Natural killer cell (primary cell): ENCODE measurements at regions not wholly inside any gene's neighbourhood (a gene's known extent, or its start where the extent isn't known, plus 50 kb on each side); places are given as distances from the start of the nearest gene placed in this dataset.

Experiments used
- ATAC-seq, 3 donors: fragments of 150-1000 bp in 2 of 3; fragments of 200-7000 bp in 1 of 3; cut with Tn5 transposase; 1 replicate in 1 of 3; 2 replicates in 2 of 3; pipeline ENCODE4 v1.10.0; 2021; ENCODE audit warnings: mild to moderate bottlenecking in 2 of 3, moderate library complexity in 2 of 3
- DNase-seq, 2 donors: peaks; one replicate each; pipeline versions ENCODE4 v3.0.0 to v3.0.0-alpha.2; 2013 to 2021; ENCODE audit warnings: mixed read lengths in 1 of 2
- H3K27ac ChIP-seq: one replicate; pipeline ENCODE4 v1.5.1; 2013; ENCODE audit warnings: mild to moderate bottlenecking, low read length
- H3K27me3 ChIP-seq: one replicate; pipeline ENCODE4 v1.6.1; 2013; ENCODE audit warnings: low read length; ENCODE audit not compliant: control insufficient read depth, insufficient read depth
- H3K36me3 ChIP-seq: one replicate; pipeline ENCODE4 v1.6.1; 2013; ENCODE audit warnings: low read length; ENCODE audit not compliant: control insufficient read depth, insufficient read depth
- H3K4me1 ChIP-seq: one replicate; pipeline ENCODE4 v1.6.1; 2013; ENCODE audit warnings: low read length; ENCODE audit not compliant: control insufficient read depth, insufficient read depth
- H3K4me3 ChIP-seq: one replicate; pipeline ENCODE4 v1.5.1; 2013; ENCODE audit warnings: low read length
- H3K9me3 ChIP-seq: one replicate; pipeline ENCODE4 v1.6.1; 2013; ENCODE audit warnings: low read length; ENCODE audit not compliant: control insufficient read depth, insufficient read depth
- H3K27ac Mint-ChIP-seq, 2 donors: one replicate each; pipeline ENCODE4 v1.8.0; 2022; ENCODE audit warnings: mild to moderate bottlenecking in 2 of 2, mixed read lengths in 2 of 2, moderate library complexity in 1 of 2
- H3K27me3 Mint-ChIP-seq, 2 donors: one replicate each; pipeline ENCODE4 v1.8.0; 2022; ENCODE audit warnings: low read depth in 2 of 2, mixed read lengths in 2 of 2
- H3K36me3 Mint-ChIP-seq: one replicate; pipeline ENCODE4 v1.8.0; 2022; ENCODE audit warnings: mixed read lengths
- H3K4me1 Mint-ChIP-seq, 2 donors: one replicate each; pipeline ENCODE4 v1.8.0; 2022; ENCODE audit warnings: mixed read lengths in 2 of 2
- H3K4me3 Mint-ChIP-seq: one replicate; pipeline ENCODE4 v1.8.0; 2022; ENCODE audit warnings: mild to moderate bottlenecking, moderate library complexity, mixed read lengths
- H3K9me3 Mint-ChIP-seq, 2 donors: one replicate each; pipeline ENCODE4 v1.8.0; 2022; ENCODE audit warnings: mixed read lengths in 2 of 2
- WGBS: methylation state at CpG from one replicate; pipeline ENCODE4 v1.1.7; 2013; ENCODE audit warnings: missing lambda C conversion rate; ENCODE audit not compliant: insufficient coverage; 5-methylcytosine and 5-hydroxymethylcytosine counted together
- intact Hi-C: fragments of 100-400 bp; cut with micrococcal nuclease; formaldehyde crosslinking; loops from one replicate; pipeline ENCODE4 v1.14.2; 2022
- TF ChIP-seq, protein P1 (sequence below): fragments of 200-600 bp; IDR thresholded peaks from one replicate; pipeline ENCODE4 v1.8.0; 2022; ENCODE audit warnings: antibody characterized with exemption

DNA sequence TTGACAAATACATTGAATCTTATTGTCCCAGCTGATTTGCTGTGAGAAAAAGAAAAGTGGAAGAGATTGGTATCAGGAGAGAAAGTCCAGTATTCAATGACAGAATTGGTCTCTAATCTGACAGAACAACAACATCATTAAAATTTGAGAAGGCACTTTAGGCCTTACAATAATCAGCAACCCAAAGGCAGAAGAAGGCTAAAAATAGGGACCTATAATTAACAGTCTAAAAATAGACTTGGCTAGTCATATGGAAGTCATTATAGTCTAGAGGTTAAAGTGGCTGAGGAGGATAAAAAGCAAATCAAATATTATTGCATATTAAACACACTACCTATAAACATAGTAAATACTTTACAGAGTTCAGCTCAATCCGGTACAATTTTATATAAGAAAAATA lies 393.6 kb upstream of the JAG1 start:
- H3K4me3 ChIP-seq, result no peak overlapping the region
- Mint-ChIP-seq H3K9me3 (peaks cover 2 to 12% of the 10 kb centered on the region in 2 donors), H3K27ac (no peak overlapping the region), H3K27me3 (no peaks in the 10 kb centered on the region), H3K4me1 (no peaks in the 10 kb centered on the region), H3K4me3 (no peak overlapping the region), H3K36me3 (no peaks in the 10 kb centered on the region)
- intact Hi-C loops, result no loop called here
- no peaks in the 10 kb centered on the region for H3K27me3 ChIP-seq
- ATAC-seq, result no peak
- H3K27ac ChIP-seq, result no peak overlapping the region
- no peak for DNase-seq
- H3K9me3 ChIP-seq, result no peaks in the 10 kb centered on the region
- WGBS, result no CpG with 5 or more reads among the region's 1 CpG
- TF ChIP-seq, protein P1, sequence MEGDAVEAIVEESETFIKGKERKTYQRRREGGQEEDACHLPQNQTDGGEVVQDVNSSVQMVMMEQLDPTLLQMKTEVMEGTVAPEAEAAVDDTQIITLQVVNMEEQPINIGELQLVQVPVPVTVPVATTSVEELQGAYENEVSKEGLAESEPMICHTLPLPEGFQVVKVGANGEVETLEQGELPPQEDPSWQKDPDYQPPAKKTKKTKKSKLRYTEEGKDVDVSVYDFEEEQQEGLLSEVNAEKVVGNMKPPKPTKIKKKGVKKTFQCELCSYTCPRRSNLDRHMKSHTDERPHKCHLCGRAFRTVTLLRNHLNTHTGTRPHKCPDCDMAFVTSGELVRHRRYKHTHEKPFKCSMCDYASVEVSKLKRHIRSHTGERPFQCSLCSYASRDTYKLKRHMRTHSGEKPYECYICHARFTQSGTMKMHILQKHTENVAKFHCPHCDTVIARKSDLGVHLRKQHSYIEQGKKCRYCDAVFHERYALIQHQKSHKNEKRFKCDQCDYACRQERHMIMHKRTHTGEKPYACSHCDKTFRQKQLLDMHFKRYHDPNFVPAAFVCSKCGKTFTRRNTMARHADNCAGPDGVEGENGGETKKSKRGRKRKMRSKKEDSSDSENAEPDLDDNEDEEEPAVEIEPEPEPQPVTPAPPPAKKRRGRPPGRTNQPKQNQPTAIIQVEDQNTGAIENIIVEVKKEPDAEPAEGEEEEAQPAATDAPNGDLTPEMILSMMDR, result no peak
- no peaks in the 10 kb centered on the region for H3K36me3 ChIP-seq
- H3K4me1 ChIP-seq, result no peaks in the 10 kb centered on the region

DNA sequence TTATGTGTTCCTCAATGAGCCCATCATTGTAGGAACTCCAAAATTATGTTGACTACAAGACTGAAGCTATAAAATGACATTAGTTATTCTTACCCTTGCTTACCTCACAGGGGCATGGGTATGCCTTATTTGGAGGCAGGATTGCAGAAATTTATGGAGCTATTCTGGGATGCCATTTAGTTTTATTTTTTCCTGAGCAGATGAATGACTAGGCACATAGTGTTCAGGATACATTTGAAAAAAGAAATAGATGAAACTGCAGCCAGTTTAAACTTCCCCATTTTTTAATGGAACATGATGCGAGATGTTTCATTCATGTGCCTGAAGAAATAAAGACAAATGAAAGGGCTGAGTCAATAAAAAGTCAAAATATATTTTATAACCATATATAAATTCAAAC lies 399.2 kb upstream of the JAG1 start:
- H3K4me3 Mint-ChIP-seq, result no peak overlapping the region
- no CpG with 5 or more reads among the region's 1 CpG for WGBS

DNA sequence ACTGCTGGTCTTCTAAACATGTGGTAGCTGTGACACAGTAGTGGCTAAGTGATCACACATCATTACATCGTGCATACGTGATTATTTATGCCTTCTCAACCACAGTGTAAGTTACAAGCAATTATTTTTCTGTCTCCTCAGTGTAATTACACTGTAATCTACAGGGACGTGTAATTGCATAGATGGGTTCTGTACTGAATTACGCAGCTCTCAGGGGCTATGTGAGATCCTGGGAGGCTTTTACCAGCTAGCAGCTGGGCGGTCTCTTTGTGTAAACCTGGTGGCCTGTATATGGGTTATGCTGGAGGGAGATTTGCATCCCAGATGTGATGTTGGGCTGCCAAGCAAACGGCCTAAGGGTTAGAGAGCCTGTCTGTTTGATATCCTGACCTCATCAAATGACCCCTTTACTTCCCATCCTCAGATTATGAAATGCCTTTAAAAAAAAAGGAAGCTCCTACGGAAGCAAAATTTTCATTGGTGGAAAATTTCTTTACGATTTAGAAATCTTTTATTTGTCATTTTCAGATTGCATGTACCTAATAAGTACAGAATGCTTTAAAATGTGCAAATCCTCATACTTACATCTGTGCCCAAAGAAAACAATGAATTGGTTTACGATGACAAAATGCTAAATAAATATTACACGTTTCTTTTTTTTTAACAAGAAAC lies 402.8 kb upstream of the JAG1 start:
- Histone ChIP-seq H3K9me3 (no peaks in the 10 kb centered on the region), H3K4me3 (no peak overlapping the region), H3K27ac (no peak overlapping the region), H3K4me1 (no peaks in the 10 kb centered on the region), H3K36me3 (no peaks in the 10 kb centered on the region), H3K27me3 (no peaks in the 10 kb centered on the region)
- intact Hi-C loops, result no loop called here
- no peak for ATAC-seq
- H3K36me3 Mint-ChIP-seq, result no peaks in the 10 kb centered on the region
- 74% methylated on average over 7 of the region's 10 CpGs for WGBS
- no peak overlapping the region for H3K4me3 Mint-ChIP-seq
- H3K27me3 Mint-ChIP-seq, result no peaks in the 10 kb centered on the region
- no peaks in the 10 kb centered on the region for H3K4me1 Mint-ChIP-seq
- TF ChIP-seq, protein P1, result no peak
- H3K9me3 Mint-ChIP-seq, result peaks cover 0 to 10% of the 10 kb centered on the region in 2 donors
- no peak overlapping the region for H3K27ac Mint-ChIP-seq
- no peak for DNase-seq

More for the DNA sequence above, 399.2 kb upstream of the JAG1 start:
- no peaks in the 10 kb centered on the region for H3K36me3 ChIP-seq
- Mint-ChIP-seq H3K4me1 (no peaks in the 10 kb centered on the region), H3K9me3 (peaks cover 2 to 15% of the 10 kb centered on the region in 2 donors), H3K27me3 (no peaks in the 10 kb centered on the region), H3K36me3 (no peaks in the 10 kb centered on the region), H3K27ac (no peak overlapping the region)
- no peaks in the 10 kb centered on the region for H3K27me3 ChIP-seq
- no peak for ATAC-seq
- intact Hi-C loops, result no loop called here
- DNase-seq, result no peak
- no peaks in the 10 kb centered on the region for H3K9me3 ChIP-seq
- H3K4me3 ChIP-seq, result no peak overlapping the region
- H3K27ac ChIP-seq, result no peak overlapping the region
- H3K4me1 ChIP-seq, result no peaks in the 10 kb centered on the region
- TF ChIP-seq, protein P1, result no peak

DNA sequence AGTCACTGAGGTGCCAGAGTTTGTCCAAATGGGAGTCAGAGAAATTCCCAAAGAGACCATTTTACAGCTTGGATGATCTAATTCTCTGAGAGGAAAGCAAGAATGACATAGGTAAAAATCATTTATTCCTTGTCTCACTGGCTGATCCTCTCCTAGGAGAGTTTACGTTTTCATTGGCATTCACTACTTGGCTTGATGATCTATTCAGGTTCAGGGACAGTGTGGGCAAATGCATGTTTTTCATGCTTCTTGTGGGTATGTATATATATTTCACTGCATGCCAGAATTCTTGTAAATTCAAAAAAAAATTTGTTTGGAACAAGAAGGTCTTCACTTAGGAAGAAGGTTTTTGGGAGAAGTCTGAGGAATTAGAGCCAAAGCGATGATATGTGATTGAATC lies 403.4 kb upstream of the JAG1 start:
- no peaks in the 10 kb centered on the region for H3K9me3 ChIP-seq
- peaks cover 3 to 4% of the 10 kb centered on the region in 2 donors for H3K9me3 Mint-ChIP-seq
- H3K27ac ChIP-seq, result no peak overlapping the region
- H3K27me3 Mint-ChIP-seq, result no peaks in the 10 kb centered on the region
- intact Hi-C loops, result no loop called here
- H3K27ac Mint-ChIP-seq, result no peak overlapping the region
- ATAC-seq (no peak), DNase-seq (no peak)
- H3K36me3 ChIP-seq, result no peaks in the 10 kb centered on the region
- no peak overlapping the region for H3K4me3 Mint-ChIP-seq
- TF ChIP-seq, protein P1, result no peak
- H3K27me3 ChIP-seq, result no peaks in the 10 kb centered on the region
- H3K36me3 Mint-ChIP-seq, result no peaks in the 10 kb centered on the region
- H3K4me3 ChIP-seq, result no peak overlapping the region
- 96% methylated on average over 2 of the region's 2 CpGs for WGBS
- H3K4me1 Mint-ChIP-seq, result no peaks in the 10 kb centered on the region
- H3K4me1 ChIP-seq, result no peaks in the 10 kb centered on the region
